ENCODE measurements at regions not wholly inside any gene's neighbourhood (a gene's known extent, or its start where the extent isn't known, plus 50 kb on each side); places are given as distances from the start of the nearest gene placed in this dataset.

DNA sequence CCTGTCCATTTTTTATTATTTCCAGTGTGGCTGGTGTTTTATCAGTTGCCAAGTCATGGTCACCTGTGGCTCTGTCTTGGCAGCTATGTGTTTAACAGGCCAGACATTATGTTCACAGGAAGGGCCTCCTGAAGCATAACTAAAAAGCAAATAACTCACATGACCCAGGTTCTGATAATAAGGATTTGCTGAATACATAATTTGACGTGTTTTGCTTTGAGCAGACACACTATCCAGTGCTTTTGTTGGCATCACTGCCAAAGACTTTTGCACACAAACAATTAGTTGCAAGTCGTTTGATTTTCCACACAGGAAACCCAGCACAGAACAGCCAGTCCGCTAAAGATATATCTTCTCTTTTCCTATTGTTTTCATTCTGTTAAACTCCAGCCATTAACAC is 173.6 kb downstream of the ARL4A start:
- Mint-ChIP-seq H3K27ac (no peak overlapping the region), H3K4me3 (no peak overlapping the region), H3K36me3 (ENCODE audit: low read depth) (no peaks in the 10 kb centered on the region), H3K9me3 (no peaks in the 10 kb centered on the region), H3K4me1 (no peaks in the 10 kb centered on the region), H3K27me3 (no peaks in the 10 kb centered on the region)
- TF ChIP-seq, protein P1, sequence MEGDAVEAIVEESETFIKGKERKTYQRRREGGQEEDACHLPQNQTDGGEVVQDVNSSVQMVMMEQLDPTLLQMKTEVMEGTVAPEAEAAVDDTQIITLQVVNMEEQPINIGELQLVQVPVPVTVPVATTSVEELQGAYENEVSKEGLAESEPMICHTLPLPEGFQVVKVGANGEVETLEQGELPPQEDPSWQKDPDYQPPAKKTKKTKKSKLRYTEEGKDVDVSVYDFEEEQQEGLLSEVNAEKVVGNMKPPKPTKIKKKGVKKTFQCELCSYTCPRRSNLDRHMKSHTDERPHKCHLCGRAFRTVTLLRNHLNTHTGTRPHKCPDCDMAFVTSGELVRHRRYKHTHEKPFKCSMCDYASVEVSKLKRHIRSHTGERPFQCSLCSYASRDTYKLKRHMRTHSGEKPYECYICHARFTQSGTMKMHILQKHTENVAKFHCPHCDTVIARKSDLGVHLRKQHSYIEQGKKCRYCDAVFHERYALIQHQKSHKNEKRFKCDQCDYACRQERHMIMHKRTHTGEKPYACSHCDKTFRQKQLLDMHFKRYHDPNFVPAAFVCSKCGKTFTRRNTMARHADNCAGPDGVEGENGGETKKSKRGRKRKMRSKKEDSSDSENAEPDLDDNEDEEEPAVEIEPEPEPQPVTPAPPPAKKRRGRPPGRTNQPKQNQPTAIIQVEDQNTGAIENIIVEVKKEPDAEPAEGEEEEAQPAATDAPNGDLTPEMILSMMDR (IDR thresholded peaks at IDR 0.05): no peak
- ATAC-seq (ENCODE audit: low read depth) (no peak), DNase-seq (no peak)
- intact Hi-C loops (cut with micrococcal nuclease): no loop called here
- POLR2A ChIA-PET: no interaction called here
- CTCF ChIA-PET: no interaction called here

DNA sequence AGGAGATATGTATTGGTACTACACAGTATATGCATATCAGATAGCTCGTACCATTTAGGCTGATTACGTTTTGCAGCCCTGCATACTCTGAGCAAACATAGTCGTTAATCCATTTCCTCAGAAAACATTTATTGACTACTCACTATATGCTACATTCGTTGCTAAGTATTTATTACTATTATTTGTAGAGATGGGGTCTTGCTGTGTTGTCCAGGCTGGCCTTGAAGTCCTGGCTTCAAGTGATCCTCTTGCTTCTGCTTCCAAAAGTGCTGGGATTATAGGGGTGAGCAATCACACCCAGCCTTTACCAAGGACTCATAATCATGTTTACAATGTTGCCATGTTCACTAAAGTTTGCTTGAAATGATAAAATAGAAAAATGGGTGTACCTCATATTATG is 174.7 kb downstream of the ARL4A start:
- Mint-ChIP-seq H3K36me3 (ENCODE audit: low read depth) (no peaks in the 10 kb centered on the region), H3K27me3 (no peaks in the 10 kb centered on the region), H3K4me1 (no peaks in the 10 kb centered on the region), H3K27ac (no peak overlapping the region), H3K9me3 (no peaks in the 10 kb centered on the region), H3K4me3 (no peak overlapping the region)
- ChIA-PET CTCF (no interaction called here), POLR2A (no interaction called here)
- ATAC-seq (ENCODE audit: low read depth) (no peak), DNase-seq (no peak)
- intact Hi-C loops (cut with micrococcal nuclease): no loop called here
- TF ChIP-seq, protein P1 (IDR thresholded peaks at IDR 0.05): no peak

DNA sequence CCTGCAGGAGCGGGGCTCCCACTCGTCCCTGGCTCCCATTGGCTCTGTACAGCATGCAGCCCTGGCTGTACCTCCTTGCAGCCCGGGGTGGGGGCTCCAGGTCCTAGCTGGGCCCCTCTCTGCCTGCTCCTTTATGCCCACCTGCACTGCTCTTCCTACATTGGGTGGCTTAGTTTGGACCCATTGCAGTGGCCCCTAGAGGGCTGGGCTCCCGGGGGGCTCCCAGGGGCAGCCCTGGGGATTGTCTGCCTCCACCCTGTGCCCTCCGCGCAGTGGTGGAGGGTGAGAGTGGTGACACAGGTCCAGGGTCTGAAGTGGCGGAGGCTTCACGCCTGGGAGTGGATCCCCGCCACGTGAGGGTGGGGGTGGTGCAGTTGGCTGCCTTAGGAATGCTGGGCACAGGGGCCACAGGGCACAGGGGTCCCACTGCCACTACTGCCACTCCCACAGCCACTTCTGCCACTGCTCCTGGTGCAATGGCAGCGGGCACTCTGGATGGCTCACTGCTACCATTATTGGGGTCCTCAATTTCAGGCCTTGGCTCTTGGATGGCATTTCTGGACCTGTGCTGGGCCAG is 177.1 kb downstream of the ARL4A start:
- Mint-ChIP-seq H3K4me3 (no peak overlapping the region), H3K27ac (no peak overlapping the region), H3K36me3 (ENCODE audit: low read depth) (no peaks in the 10 kb centered on the region), H3K4me1 (no peaks in the 10 kb centered on the region), H3K9me3 (no peaks in the 10 kb centered on the region), H3K27me3 (no peaks in the 10 kb centered on the region)
- DNase-seq (no peak), ATAC-seq (ENCODE audit: low read depth) (no peak)
- ChIA-PET CTCF (no interaction called here), POLR2A (no interaction called here)
- intact Hi-C loops (cut with micrococcal nuclease): no loop called here
- TF ChIP-seq, protein P1 (IDR thresholded peaks at IDR 0.05): no peak

DNA sequence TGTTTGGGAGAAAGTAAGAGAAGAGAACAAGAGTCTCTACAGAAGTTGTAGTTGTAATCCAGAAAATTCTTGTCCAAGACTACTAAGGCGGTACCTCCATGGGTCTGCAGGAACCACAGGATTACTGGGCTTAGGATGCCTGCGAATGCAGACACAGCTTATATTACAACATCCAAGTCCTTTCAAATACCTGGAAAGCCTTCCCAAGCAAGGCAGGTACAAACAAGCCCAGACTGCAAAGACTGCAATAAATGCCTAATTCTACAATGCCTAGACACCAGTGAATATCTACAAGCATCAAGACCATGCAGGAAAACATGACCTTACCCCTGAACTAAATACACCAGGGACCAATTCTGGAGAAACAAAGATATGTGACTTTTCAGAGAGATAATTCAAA is 178.2 kb downstream of the ARL4A start:
- intact Hi-C loops (cut with micrococcal nuclease): no loop called here
- Mint-ChIP-seq H3K36me3 (ENCODE audit: low read depth) (no peaks in the 10 kb centered on the region), H3K9me3 (no peaks in the 10 kb centered on the region), H3K27ac (no peak overlapping the region), H3K4me3 (no peak overlapping the region), H3K4me1 (no peaks in the 10 kb centered on the region), H3K27me3 (no peaks in the 10 kb centered on the region)
- no peak for DNase-seq
- POLR2A ChIA-PET: no interaction called here
- CTCF ChIA-PET: interaction anchor here (0.6 kb wide), 1 partner anchor 1020 kb away, joined by 3 read pairs; no protein-coding TSS in a partner anchor
- ATAC-seq (ENCODE audit: low read depth): no peak
- TF ChIP-seq, protein P1 (IDR thresholded peaks at IDR 0.05): no peak

- no peak overlapping the region for H3K4me3 Mint-ChIP-seq
- intact Hi-C loops (cut with micrococcal nuclease): no loop called here
- no peak overlapping the region for H3K27ac Mint-ChIP-seq
- POLR2A ChIA-PET: no interaction called here
- DNase-seq: no peak
- CTCF ChIA-PET: interaction anchor here (0.6 kb wide), 1 partner anchor 1019 kb away, joined by 3 read pairs; no protein-coding TSS in a partner anchor
- H3K27me3 Mint-ChIP-seq: no peaks in the 10 kb centered on the region
- H3K4me1 Mint-ChIP-seq: no peaks in the 10 kb centered on the region
- no peaks in the 10 kb centered on the region for H3K9me3 Mint-ChIP-seq
- TF ChIP-seq, protein P1 (IDR thresholded peaks at IDR 0.05): no peak
- H3K36me3 Mint-ChIP-seq (ENCODE audit: low read depth): no peaks in the 10 kb centered on the region
- no peak for ATAC-seq (ENCODE audit: low read depth)
These were observed 178.8 kb downstream of the ARL4A start for GRCh38 chr7:12866207-12866606.

Measured in activated B cell treated with CpG ODN at 0.5 μM for 24 hours (primary cell).